ENCODE measurements at regions not wholly inside any gene's neighbourhood (a gene's known extent, or its start where the extent isn't known, plus 50 kb on each side); places are given as distances from the start of the nearest gene placed in this dataset.

- FAIRE-seq (no peak), DNase-seq (ENCODE audit: insufficient read length, low spot score) (no peak)
- no peak for TF ChIP-seq POLR2A (IDR thresholded peaks at IDR 0.05; ENCODE audit: low read depth, low read length)
These were observed 161.4 kb upstream of the TRPC7 start for GRCh38 chr5:136526791-136527190.

DNA sequence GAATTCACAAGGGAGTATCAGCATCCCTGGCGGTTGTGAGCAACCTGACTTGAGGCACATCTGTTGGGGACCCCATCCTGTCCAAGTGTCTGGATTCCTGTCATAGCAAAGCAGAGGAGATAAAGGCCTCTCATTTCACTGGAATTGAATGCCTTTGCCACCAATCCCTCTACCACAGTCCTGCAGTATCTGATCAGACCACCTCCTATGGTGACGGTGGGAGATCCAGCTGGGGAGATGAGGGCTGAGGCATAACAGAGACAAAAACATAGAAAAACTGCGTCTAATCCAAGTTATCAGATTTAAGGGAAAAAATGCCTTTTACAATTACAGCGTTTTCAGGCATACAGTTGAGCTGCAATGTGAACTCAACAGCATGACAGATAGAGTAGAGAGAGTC, 160.7 kb upstream of the TRPC7 start:
- no peak for TF ChIP-seq POLR2A (IDR thresholded peaks at IDR 0.05; ENCODE audit: low read depth, low read length)
- DNase-seq (ENCODE audit: insufficient read length, low spot score) (no peak), FAIRE-seq (no peak)

DNA sequence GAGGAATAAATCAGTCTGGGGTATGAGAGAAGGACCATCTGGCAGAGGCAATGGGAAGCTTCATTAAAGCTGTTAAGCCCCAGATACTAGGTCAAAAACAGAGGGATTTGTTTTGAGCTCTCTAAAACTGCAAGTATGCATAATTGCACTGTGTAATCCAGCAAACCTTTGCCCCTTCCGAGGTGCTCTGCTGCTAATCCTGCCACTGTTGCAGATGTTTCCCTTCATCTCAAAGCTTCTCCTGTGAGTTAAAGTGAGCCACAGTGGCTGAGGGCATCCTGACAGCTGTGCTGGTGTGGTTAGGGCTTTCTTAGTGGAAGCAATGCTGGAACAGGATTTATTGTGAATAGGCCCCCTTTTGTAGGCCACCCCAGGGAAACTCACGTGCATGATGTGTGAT, 160.3 kb upstream of the TRPC7 start:
- no peak for TF ChIP-seq POLR2A (IDR thresholded peaks at IDR 0.05; ENCODE audit: low read depth, low read length)
- FAIRE-seq (no peak), DNase-seq (ENCODE audit: insufficient read length, low spot score) (no peak)

- TF ChIP-seq POLR2A (IDR thresholded peaks at IDR 0.05; ENCODE audit: low read depth, low read length), result no peak
- no peak for FAIRE-seq
These were observed 157.0 kb upstream of the TRPC7 start for GRCh38 chr5:136522217-136522956.

GRCh38 chr5:136521696-136522095, 156.4 kb upstream of the TRPC7 start:
- DNase-seq (ENCODE audit: insufficient read length, low spot score) (no peak), FAIRE-seq (no peak)
- no peak for TF ChIP-seq POLR2A (IDR thresholded peaks at IDR 0.05; ENCODE audit: low read depth, low read length)

More at GRCh38 chr5:136522217-136522956, 157.0 kb upstream of the TRPC7 start:
- DNase-seq (ENCODE audit: insufficient read length, low spot score), result no peak

DNA sequence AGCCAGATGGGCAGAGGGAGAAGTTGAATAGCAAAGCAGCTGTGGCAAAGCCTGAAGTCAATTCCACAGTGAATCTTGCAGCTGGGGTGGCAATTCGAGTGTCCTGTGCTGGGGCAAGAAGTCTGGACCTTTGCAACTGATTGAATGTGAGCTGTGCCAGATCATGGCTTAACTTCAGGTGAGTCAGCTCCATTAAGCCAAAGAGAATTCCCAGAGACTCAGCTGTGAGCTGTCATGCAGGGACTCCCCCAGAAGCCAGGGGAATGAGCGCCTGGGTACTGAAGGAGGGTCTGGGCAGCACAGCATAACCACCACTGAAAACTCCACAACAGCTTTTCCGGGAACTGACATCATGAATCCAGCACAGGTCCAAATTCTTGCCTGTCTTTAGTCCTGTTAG, 153.5 kb upstream of the TRPC7 start:
- no peak for TF ChIP-seq POLR2A (IDR thresholded peaks at IDR 0.05; ENCODE audit: low read depth, low read length)
- FAIRE-seq (no peak), DNase-seq (ENCODE audit: insufficient read length, low spot score) (no peak)

DNA sequence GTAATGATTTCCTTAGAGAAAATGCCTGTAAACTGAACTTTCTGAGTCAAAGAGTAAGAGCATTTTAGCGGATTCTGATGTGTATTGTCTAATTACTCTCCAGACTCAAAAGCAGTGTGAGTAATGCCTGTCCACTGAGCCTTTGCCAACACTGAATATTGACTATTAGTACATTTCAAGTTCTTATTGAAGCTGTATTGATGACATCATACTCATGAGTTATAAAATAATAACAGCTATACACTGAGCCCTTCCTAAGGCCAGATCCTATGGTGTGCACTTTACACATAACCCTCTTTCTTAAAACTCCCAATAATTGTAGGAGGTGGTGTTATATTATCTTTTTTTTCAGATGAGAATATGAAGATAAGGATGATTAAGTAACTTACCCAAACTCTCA, 152.8 kb upstream of the TRPC7 start:
- FAIRE-seq (no peak), DNase-seq (ENCODE audit: insufficient read length, low spot score) (no peak)
- TF ChIP-seq POLR2A (IDR thresholded peaks at IDR 0.05; ENCODE audit: low read depth, low read length), result no peak

DNA sequence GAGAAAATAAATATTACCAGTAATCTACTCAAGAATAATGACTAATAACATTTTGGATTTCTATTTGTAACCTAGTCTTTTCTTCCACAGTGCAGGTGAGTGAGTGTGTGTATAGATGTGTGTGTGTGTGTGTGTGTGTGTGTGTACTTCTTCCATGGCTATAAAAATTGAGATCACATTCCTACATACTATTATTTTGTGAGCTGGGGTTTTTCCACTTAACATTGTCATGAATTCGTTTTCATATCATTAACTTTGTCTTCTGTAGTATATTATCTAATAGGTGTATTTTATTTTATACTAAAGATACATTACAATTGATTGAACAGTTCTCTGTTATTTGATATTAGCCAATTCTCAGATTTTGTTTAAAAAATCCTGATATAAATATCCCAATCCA, 152.4 kb upstream of the TRPC7 start:
- FAIRE-seq (no peak), DNase-seq (ENCODE audit: insufficient read length, low spot score) (no peak)
- TF ChIP-seq POLR2A (IDR thresholded peaks at IDR 0.05; ENCODE audit: low read depth, low read length), result no peak

GRCh38 chr5:136516637-136517036, 151.3 kb upstream of the TRPC7 start:
- DNase-seq (ENCODE audit: insufficient read length, low spot score) (no peak), FAIRE-seq (no peak)
- TF ChIP-seq POLR2A (IDR thresholded peaks at IDR 0.05; ENCODE audit: low read depth, low read length), result no peak

DNA sequence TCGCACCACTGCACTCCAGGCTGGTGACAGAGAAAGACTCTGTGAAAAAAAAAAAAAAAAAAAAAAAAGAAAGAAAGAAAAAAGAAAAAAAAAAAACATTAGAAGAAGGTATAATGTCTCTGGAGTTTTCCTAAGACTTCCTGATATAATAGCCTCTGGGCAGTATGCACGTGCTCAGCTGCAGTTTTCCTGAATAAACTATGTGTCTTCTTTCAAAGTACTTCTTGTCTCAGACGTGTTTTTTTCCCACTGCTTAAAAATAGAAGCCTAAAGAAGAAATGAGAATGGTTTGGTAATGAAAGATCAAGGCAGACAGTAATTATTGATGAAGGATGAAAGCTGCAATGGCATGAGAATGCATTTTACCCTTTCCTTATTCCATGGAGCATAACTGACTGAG, 148.1 kb upstream of the TRPC7 start:
- TF ChIP-seq POLR2A (IDR thresholded peaks at IDR 0.05; ENCODE audit: low read depth, low read length), result no peak
- DNase-seq (ENCODE audit: insufficient read length, low spot score) (no peak), FAIRE-seq (no peak)

DNA sequence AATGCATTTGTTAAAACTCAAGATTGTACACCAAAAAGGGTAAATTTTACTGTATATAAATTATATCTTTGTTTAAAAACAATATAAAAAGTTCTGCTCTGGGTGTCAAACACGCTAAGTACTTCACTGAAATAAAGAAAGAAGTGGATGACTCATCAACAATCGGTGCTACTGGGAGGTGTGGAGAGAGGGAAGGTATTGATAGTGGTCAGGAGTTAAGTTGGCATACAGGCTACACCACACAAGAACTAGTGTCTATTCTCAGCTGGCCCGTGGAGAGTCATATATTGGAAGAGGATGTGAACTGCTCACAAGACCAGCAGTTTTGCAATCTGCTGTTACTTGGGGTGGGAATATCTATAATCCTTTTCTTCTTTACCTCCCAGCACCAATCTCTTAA, 145.7 kb upstream of the TRPC7 start:
- DNase-seq (ENCODE audit: insufficient read length, low spot score) (no peak), FAIRE-seq (no peak)
- no peak for TF ChIP-seq POLR2A (IDR thresholded peaks at IDR 0.05; ENCODE audit: low read depth, low read length)

GRCh38 chr5:136510481-136510880, 145.1 kb upstream of the TRPC7 start:
- no peak for TF ChIP-seq POLR2A (IDR thresholded peaks at IDR 0.05; ENCODE audit: low read depth, low read length)
- no peak for FAIRE-seq

DNA sequence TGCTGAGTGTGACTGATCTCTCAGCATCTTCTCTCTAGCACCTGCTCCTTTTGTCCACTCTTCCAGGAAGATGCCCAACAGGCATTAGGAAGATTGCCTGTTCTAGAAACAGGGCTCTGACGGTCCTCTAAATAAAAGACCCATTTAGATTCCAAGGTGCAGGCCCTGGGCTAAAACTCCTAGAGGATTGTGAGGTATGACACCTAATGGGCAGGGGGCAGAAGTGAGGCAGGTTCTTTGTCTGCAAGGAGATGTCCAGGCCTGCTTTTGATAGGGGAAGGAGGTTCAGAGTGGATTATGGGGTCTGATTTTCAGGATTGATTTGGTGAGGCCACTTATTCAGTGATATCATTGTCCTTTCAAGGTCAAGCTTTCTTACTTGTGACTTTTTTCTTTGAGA, 140.8 kb upstream of the TRPC7 start:
- DNase-seq (ENCODE audit: insufficient read length, low spot score), result no peak
- no peak for FAIRE-seq
- no peak for TF ChIP-seq POLR2A (IDR thresholded peaks at IDR 0.05; ENCODE audit: low read depth, low read length)

More at GRCh38 chr5:136510481-136510880, 145.1 kb upstream of the TRPC7 start:
- no peak for DNase-seq (ENCODE audit: insufficient read length, low spot score)

DNA sequence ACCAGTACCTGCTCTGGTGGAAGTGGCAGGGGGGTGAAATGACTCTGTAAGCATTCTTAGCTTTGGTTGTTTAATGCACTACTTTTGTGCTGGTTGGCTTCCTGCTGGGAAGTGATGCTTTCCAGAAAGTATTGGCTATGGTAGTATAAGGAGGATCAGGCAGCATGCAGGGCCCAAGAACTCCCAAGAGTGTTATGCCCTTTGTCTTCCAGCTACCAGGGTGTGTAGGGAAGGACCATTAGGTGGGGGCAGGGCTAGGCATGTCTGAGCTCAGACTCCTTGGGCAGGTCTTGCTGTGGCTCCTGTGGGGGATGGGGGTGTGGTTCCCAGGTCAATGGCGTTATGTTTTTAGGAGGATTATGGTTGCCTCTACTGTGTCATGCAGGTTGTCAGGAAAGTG, 135.8 kb upstream of the TRPC7 start:
- no peak for FAIRE-seq
- no peak for DNase-seq (ENCODE audit: insufficient read length, low spot score)
- no peak for TF ChIP-seq POLR2A (IDR thresholded peaks at IDR 0.05; ENCODE audit: low read depth, low read length)

GRCh38 chr5:136492587-136492986, 127.2 kb upstream of the TRPC7 start:
- no peak for TF ChIP-seq POLR2A (IDR thresholded peaks at IDR 0.05; ENCODE audit: low read depth, low read length)
- no peak for FAIRE-seq

DNA sequence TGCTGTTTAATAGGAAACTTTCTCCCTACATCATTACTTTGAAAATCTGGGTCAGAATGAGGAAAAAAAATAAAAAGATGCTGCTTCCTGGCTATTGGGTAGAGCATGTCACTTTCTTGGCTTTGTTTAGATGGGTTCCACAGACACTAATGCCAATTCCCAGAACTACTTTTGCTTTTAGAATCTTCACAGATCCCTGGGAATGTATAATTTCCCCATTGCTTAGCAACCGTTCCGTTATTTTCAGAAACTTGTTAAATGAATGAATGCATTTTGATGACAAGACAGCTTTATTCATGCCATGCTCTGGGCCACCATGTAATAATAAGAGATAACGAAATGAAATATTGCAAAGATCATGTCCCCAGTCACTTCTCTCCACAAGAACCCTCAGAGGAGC, 126.5 kb upstream of the TRPC7 start:
- TF ChIP-seq POLR2A (IDR thresholded peaks at IDR 0.05; ENCODE audit: low read depth, low read length), result no peak
- DNase-seq (ENCODE audit: insufficient read length, low spot score) (no peak), FAIRE-seq (no peak)

More at GRCh38 chr5:136492587-136492986, 127.2 kb upstream of the TRPC7 start:
- no peak for DNase-seq (ENCODE audit: insufficient read length, low spot score)
